ENCODE measurements at regions not wholly inside any gene's neighbourhood (a gene's known extent, or its start where the extent isn't known, plus 50 kb on each side); places are given as distances from the start of the nearest gene placed in this dataset.
A peak's percentile ranks its signal among the peaks of the same experiment; 100 is the strongest.

- intact Hi-C loops (cut with DNase I), result no loop called here
- H3K9me3 ChIP-seq, result no peaks in the 10 kb centered on the region
- TF ChIP-seq CTCF (IDR thresholded peaks at IDR 0.05), result no peak
- H3K27me3 ChIP-seq (ENCODE audit: low read depth), result no peaks in the 10 kb centered on the region
- peaks cover 62% of the 10 kb centered on the region for H3K4me1 ChIP-seq
- peak overlapping the region; percentile 42 for H3K4me3 ChIP-seq
- peak; percentile 92 for DNase-seq
- peak; percentile 96 for ATAC-seq
- H3K36me3 ChIP-seq, result no peaks in the 10 kb centered on the region
- peak overlapping the region; percentile 88 for H3K27ac ChIP-seq
These were observed 62.6 kb upstream of the PTPRJ start for GRCh38 chr11:47917599-47918369.

GRCh38 chr11:47916361-47916841, 64.0 kb upstream of the PTPRJ start:
- H3K27ac ChIP-seq, result peak overlapping the region; percentile 88
- H3K36me3 ChIP-seq, result no peaks in the 10 kb centered on the region
- DNase-seq (no peak), ATAC-seq (no peak)
- no peak overlapping the region for H3K4me3 ChIP-seq
- H3K27me3 ChIP-seq (ENCODE audit: low read depth), result no peaks in the 10 kb centered on the region
- intact Hi-C loops (cut with DNase I), result no loop called here
- no peak for TF ChIP-seq CTCF (IDR thresholded peaks at IDR 0.05)
- H3K9me3 ChIP-seq, result no peaks in the 10 kb centered on the region
- peaks cover 62% of the 10 kb centered on the region for H3K4me1 ChIP-seq

- H3K4me1 ChIP-seq, result peaks cover 58% of the 10 kb centered on the region
- H3K36me3 ChIP-seq, result no peaks in the 10 kb centered on the region
- TF ChIP-seq CTCF (IDR thresholded peaks at IDR 0.05), result no peak
- no peak overlapping the region for H3K4me3 ChIP-seq
- H3K27ac ChIP-seq, result peak overlapping the region; percentile 88
- no peaks in the 10 kb centered on the region for H3K9me3 ChIP-seq
- no peak for ATAC-seq
- no peak for DNase-seq
- no peaks in the 10 kb centered on the region for H3K27me3 ChIP-seq (ENCODE audit: low read depth)
- intact Hi-C loops (cut with DNase I), result no loop called here
These were observed 64.6 kb upstream of the PTPRJ start for GRCh38 chr11:47915783-47916182.

- peak overlapping the region; percentile 88 for H3K27ac ChIP-seq
- DNase-seq (no peak), ATAC-seq (no peak)
- intact Hi-C loops (cut with DNase I), result no loop called here
- no peaks in the 10 kb centered on the region for H3K27me3 ChIP-seq (ENCODE audit: low read depth)
- TF ChIP-seq CTCF (IDR thresholded peaks at IDR 0.05), result no peak
- H3K36me3 ChIP-seq, result no peaks in the 10 kb centered on the region
- H3K4me3 ChIP-seq, result no peak overlapping the region
- peaks cover 54% of the 10 kb centered on the region for H3K4me1 ChIP-seq
- no peaks in the 10 kb centered on the region for H3K9me3 ChIP-seq
These were observed 65.0 kb upstream of the PTPRJ start for GRCh38 chr11:47915374-47915773.

- TF ChIP-seq CTCF (IDR thresholded peaks at IDR 0.05), result no peak
- Histone ChIP-seq H3K36me3 (no peaks in the 10 kb centered on the region), H3K9me3 (no peaks in the 10 kb centered on the region), H3K27me3 (ENCODE audit: low read depth) (no peaks in the 10 kb centered on the region), H3K4me1 (peaks cover 51% of the 10 kb centered on the region), H3K4me3 (no peak overlapping the region), H3K27ac (peak overlapping the region; percentile 88)
- intact Hi-C loops (cut with DNase I), result no loop called here
- no peak for DNase-seq
- ATAC-seq, result no peak
These were observed 65.6 kb upstream of the PTPRJ start for GRCh38 chr11:47914743-47915142.
